ENCODE measurements at regions not wholly inside any gene's neighbourhood (a gene's known extent, or its start where the extent isn't known, plus 50 kb on each side); places are given as distances from the start of the nearest gene placed in this dataset.

DNA sequence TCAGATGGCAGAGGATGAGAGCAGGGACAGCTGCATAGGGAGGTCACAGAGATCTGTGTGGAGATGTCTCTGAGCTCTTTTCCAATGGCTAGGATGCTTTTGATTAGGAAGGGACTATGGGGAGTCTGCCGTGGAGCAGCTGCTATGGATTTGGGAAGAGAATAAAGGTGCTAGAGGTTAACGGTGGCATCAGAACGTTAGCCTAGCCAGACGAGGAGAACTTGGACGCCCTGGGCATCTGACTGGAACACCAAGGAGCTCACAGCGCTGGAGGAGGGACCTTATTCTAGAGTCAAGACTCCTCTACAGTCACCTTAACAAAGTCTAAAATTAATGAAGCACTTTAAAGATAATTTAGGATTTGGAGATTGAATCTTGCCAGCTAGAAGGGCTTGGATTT lies 157.2 kb upstream of the B3GAT1 start:
- TF ChIP-seq POLR2A (IDR thresholded peaks at IDR 0.05; ENCODE audit: low read length) (no peak), GATA1 (IDR thresholded peaks at IDR 0.05; ENCODE audit: low read depth, low read length) (no peak)
